ENCODE measurements at regions not wholly inside any gene's neighbourhood (a gene's known extent, or its start where the extent isn't known, plus 50 kb on each side); places are given as distances from the start of the nearest gene placed in this dataset.
"Not testable (repeated sequence)": the region's sequence is repeated elsewhere in the genome, so short reads cannot be mapped to it uniquely, and the experiment has no call there.

DNA sequence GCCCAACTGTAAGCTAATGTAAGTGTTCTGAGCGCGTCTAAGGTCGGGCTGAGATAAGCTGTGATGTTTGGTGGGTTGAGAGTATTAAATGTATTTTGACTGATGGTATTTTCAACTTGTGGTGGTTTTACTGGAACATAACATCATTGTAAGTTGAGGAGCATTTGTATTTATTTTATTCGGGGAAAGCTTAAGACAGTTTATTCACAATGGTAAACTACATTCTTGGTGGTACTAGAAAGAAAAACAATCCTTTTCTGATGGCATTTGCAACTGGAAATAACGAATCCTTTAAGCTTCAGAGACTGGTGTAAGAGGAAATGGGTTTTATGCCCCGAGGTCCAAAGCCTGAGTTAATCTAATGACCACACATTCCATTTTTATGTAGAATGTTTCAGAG, 283.3 kb upstream of the NETO1 start:
- no peak for DNase-seq
- no peaks in the 10 kb centered on the region for H3K27me3 ChIP-seq
- no peaks in the 10 kb centered on the region for H3K9me3 ChIP-seq
- H3K4me3 ChIP-seq = no peak overlapping the region
- no peaks in the 10 kb centered on the region for H3K36me3 ChIP-seq

GRCh38 chr18:73150199-73150598, 282.4 kb upstream of the NETO1 start:
- no peaks in the 10 kb centered on the region for H3K36me3 ChIP-seq
- no peak for DNase-seq
- no peak overlapping the region for H3K4me3 ChIP-seq
- no peaks in the 10 kb centered on the region for H3K9me3 ChIP-seq
- H3K27me3 ChIP-seq = no peaks in the 10 kb centered on the region

DNA sequence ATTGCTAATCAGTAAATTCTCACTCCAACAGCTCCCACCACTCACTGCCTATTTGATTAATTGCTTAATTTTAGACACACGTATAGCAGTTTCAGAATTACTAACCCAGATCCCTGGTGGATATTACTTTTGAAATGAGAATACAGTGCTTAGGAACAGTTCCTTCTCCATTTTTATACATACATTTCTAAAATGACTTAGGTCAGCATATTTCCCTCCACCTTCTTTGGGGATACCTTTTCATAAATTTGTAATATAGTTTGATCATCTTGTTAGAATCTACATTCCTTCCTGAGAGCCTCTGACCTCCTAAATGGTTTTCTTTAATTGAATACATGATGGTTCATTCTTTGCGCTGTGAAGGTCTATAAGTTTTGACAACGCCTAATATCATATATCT, 279.8 kb upstream of the NETO1 start:
- H3K4me3 ChIP-seq = no peak overlapping the region
- no peaks in the 10 kb centered on the region for H3K9me3 ChIP-seq
- H3K27me3 ChIP-seq = no peaks in the 10 kb centered on the region
- H3K36me3 ChIP-seq = no peaks in the 10 kb centered on the region
- no peak for DNase-seq

GRCh38 chr18:73144030-73144429, 276.2 kb upstream of the NETO1 start:
- DNase-seq = no peak
- H3K4me3 ChIP-seq = no peak overlapping the region
- no peaks in the 10 kb centered on the region for H3K9me3 ChIP-seq
- no peaks in the 10 kb centered on the region for H3K36me3 ChIP-seq
- no peaks in the 10 kb centered on the region for H3K27me3 ChIP-seq

GRCh38 chr18:73136134-73136533, 268.3 kb upstream of the NETO1 start:
- Histone ChIP-seq H3K4me3 (no peak overlapping the region), H3K9me3 (no peaks in the 10 kb centered on the region), H3K36me3 (no peaks in the 10 kb centered on the region), H3K27me3 (no peaks in the 10 kb centered on the region)
- no peak for DNase-seq

GRCh38 chr18:73124175-73124574, 256.4 kb upstream of the NETO1 start:
- Histone ChIP-seq H3K27me3 (no peaks in the 10 kb centered on the region), H3K36me3 (no peaks in the 10 kb centered on the region), H3K9me3 (no peaks in the 10 kb centered on the region), H3K4me3 (no peak overlapping the region)
- DNase-seq = no peak

DNA sequence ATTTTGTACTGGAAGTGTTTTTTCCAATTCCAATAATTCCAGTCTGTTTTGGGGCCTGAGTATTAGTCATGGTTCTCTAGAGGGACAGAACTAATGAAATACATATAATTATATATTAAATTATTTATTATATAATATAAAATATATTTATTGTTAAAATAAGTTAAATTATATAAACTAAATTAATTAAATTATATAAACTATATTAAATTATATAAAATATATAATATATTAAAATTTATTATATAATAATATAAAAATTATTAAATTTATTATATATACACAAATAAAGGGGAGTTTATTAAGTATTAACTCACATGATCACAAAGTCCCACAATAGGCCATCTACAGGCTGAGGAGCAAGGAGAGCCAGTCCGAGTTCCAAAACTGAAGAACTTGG, 253.4 kb upstream of the NETO1 start:
- DNase-seq = no peak
- Histone ChIP-seq H3K27me3 (no peaks in the 10 kb centered on the region), H3K9me3 (no peaks in the 10 kb centered on the region)

GRCh38 chr18:73120626-73121025, 252.8 kb upstream of the NETO1 start:
- no peaks in the 10 kb centered on the region for H3K36me3 ChIP-seq
- DNase-seq = no peak

More for the DNA sequence above, 253.4 kb upstream of the NETO1 start:
- H3K36me3 ChIP-seq = no peaks in the 10 kb centered on the region
- H3K4me3 ChIP-seq = no peak overlapping the region

GRCh38 chr18:73119574-73119973, 251.8 kb upstream of the NETO1 start:
- no peak for DNase-seq
- H3K9me3 ChIP-seq = no peaks in the 10 kb centered on the region
- H3K36me3 ChIP-seq = no peaks in the 10 kb centered on the region
- no peaks in the 10 kb centered on the region for H3K27me3 ChIP-seq
- H3K4me3 ChIP-seq = no peak overlapping the region

More at GRCh38 chr18:73120626-73121025, 252.8 kb upstream of the NETO1 start:
- no peak overlapping the region for H3K4me3 ChIP-seq
- no peaks in the 10 kb centered on the region for H3K27me3 ChIP-seq
- H3K9me3 ChIP-seq = no peaks in the 10 kb centered on the region

GRCh38 chr18:73118121-73118816, 250.5 kb upstream of the NETO1 start:
- H3K9me3 ChIP-seq = no peaks in the 10 kb centered on the region
- DNase-seq = no peak
- no peak overlapping the region for H3K4me3 ChIP-seq
- no peaks in the 10 kb centered on the region for H3K36me3 ChIP-seq
- no peaks in the 10 kb centered on the region for H3K27me3 ChIP-seq

DNA sequence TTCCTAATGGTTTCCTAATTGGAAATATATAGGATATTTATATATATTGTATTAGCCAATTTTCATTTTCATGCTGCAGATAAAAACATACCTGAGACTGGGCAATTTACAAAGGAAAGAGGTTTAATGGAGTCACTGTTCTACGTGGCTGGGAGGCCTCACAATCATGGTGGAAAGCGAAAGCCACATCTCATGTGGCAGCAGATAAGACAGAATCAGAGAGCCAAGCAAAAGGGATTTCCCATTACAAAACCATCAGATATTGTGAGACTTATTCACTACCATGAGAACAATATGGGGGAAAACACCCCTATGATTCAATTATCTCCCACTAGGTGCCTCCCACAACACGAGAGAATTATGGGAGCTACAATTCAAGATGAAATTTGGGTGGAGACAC, 242.5 kb upstream of the NETO1 start:
- no peaks in the 10 kb centered on the region for H3K27me3 ChIP-seq
- H3K9me3 ChIP-seq = no peaks in the 10 kb centered on the region
- H3K36me3 ChIP-seq = no peaks in the 10 kb centered on the region
- no peak overlapping the region for H3K4me3 ChIP-seq
- no peak for DNase-seq

DNA sequence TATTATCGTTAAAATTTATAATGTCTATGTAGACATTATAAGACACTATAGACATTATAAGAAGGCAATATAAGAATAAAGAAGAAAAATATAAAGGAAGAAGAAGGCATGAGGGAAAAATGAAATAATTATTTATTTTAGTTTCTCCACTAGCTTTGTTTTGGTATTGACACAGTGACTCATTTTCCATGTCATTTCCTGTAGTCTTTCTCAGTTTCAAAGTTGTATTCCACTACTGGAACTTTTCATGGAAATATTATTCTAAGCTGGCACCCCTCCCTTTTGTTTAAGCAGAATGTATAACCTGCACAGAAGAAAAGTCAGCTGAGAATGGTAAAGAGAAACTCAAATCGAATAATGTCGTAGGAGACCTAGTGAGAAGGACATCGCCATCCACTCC, 234.2 kb upstream of the NETO1 start:
- no peak overlapping the region for H3K4me3 ChIP-seq
- H3K36me3 ChIP-seq = no peaks in the 10 kb centered on the region
- H3K9me3 ChIP-seq = peaks cover 5% of the 10 kb centered on the region
- no peaks in the 10 kb centered on the region for H3K27me3 ChIP-seq
- DNase-seq = no peak

- H3K36me3 ChIP-seq, DNase-seq, H3K27me3 ChIP-seq: not testable (repeated sequence)
Observed at GRCh38 chr18:73101491-73101890, 233.7 kb upstream of the NETO1 start.

DNA sequence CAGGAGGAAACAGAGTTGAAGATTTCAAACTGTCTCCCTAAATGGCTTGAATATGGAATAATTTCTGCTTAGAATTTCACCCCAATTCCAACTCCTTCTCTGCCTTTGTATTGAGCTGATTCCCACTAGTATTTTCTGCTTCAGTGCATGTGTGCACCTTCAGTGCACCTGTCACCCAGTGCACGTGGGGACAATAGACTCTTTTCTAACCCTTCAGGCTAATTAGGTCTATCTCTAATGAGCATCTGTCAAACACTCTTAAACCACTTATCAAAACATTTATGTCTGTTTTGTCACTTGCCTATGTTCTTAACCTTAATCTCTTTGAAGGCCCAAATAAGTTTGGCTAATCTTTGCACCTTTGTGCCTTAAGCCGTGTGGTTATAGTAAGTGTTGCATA, 232.0 kb upstream of the NETO1 start:
- no peak for DNase-seq
- Histone ChIP-seq H3K27me3 (no peaks in the 10 kb centered on the region), H3K4me3 (no peak overlapping the region), H3K36me3 (no peaks in the 10 kb centered on the region), H3K9me3 (peaks cover 5% of the 10 kb centered on the region)

More at GRCh38 chr18:73101491-73101890, 233.7 kb upstream of the NETO1 start:
- not testable (repeated sequence) for H3K9me3 ChIP-seq, H3K4me3 ChIP-seq

- H3K27me3 ChIP-seq = no peaks in the 10 kb centered on the region
- H3K4me3 ChIP-seq = no peak overlapping the region
- peaks cover 1% of the 10 kb centered on the region; the same call in 1 of the 2 replicates for H3K9me3 ChIP-seq
- DNase-seq = no peak
- H3K36me3 ChIP-seq = no peaks in the 10 kb centered on the region
Observed at GRCh38 chr18:73093687-73094250, 226.0 kb upstream of the NETO1 start.

DNA sequence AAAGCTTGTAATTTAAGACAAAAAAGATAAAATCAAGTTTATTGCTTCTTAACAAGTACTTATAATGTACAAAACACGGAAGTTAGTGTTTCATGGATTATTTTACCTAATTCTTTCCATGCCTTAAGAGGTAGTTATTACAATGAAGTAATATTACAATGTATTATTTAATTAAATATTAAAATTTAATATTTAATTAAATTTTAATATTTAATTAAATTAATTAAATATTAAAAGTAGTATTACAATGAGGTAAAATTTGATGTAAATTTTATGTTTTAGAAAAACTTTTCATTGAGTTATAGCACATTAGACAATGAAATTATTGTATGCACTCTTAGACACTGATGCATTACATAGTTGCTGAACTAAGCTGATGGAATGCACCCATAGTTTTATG, 220.7 kb upstream of the NETO1 start:
- Histone ChIP-seq H3K27me3 (no peaks in the 10 kb centered on the region), H3K4me3 (no peak overlapping the region), H3K9me3 (peaks cover 1% of the 10 kb centered on the region; the same call in 1 of the 2 replicates), H3K36me3 (no peaks in the 10 kb centered on the region)
- DNase-seq = no peak

GRCh38 chr18:73087282-73087977, 219.6 kb upstream of the NETO1 start:
- no peaks in the 10 kb centered on the region for H3K27me3 ChIP-seq
- H3K4me3 ChIP-seq = no peak overlapping the region
- no peak for DNase-seq
- peaks cover under 1% of the 10 kb centered on the region; the same call in 1 of the 2 replicates for H3K9me3 ChIP-seq
- H3K36me3 ChIP-seq = no peaks in the 10 kb centered on the region

GRCh38 chr18:73079920-73080319, 212.1 kb upstream of the NETO1 start:
- Histone ChIP-seq H3K9me3 (no peaks in the 10 kb centered on the region), H3K36me3 (no peaks in the 10 kb centered on the region), H3K4me3 (no peak overlapping the region), H3K27me3 (no peaks in the 10 kb centered on the region)
- DNase-seq = no peak

Measured in MG63 (cell line).